ENCODE measurements at regions not wholly inside any gene's neighbourhood (a gene's known extent, or its start where the extent isn't known, plus 50 kb on each side); places are given as distances from the start of the nearest gene placed in this dataset.
A peak's percentile ranks its signal among the peaks of the same experiment; 100 is the strongest.
"Not testable (repeated sequence)": the region's sequence is repeated elsewhere in the genome, so short reads cannot be mapped to it uniquely, and the experiment has no call there.

GRCh38 chr11:134725716-134726639 is 313.9 kb upstream of the B3GAT1 start:
- Histone ChIP-seq H3K79me2 (no peaks in the 10 kb centered on the region), H2AFZ (peak overlapping the region; percentile 34), H3K4me2 (ENCODE audit: low read length) (no peak overlapping the region), H3K9me3 (ENCODE audit: control insufficient read depth, low read length) (no peaks in the 10 kb centered on the region), H3K27ac (no peak overlapping the region), H3K4me1 (no peaks in the 10 kb centered on the region), H3K4me3 (ENCODE audit: low read depth, low read length) (no peak overlapping the region), H3K9ac (no peak overlapping the region), H3K36me3 (ENCODE audit: control insufficient read depth, insufficient read depth, low read length) (no peaks in the 10 kb centered on the region), H3K27me3 (ENCODE audit: control insufficient read depth, insufficient read depth, low read length) (no peaks in the 10 kb centered on the region)
- TF ChIP-seq, protein P1, sequence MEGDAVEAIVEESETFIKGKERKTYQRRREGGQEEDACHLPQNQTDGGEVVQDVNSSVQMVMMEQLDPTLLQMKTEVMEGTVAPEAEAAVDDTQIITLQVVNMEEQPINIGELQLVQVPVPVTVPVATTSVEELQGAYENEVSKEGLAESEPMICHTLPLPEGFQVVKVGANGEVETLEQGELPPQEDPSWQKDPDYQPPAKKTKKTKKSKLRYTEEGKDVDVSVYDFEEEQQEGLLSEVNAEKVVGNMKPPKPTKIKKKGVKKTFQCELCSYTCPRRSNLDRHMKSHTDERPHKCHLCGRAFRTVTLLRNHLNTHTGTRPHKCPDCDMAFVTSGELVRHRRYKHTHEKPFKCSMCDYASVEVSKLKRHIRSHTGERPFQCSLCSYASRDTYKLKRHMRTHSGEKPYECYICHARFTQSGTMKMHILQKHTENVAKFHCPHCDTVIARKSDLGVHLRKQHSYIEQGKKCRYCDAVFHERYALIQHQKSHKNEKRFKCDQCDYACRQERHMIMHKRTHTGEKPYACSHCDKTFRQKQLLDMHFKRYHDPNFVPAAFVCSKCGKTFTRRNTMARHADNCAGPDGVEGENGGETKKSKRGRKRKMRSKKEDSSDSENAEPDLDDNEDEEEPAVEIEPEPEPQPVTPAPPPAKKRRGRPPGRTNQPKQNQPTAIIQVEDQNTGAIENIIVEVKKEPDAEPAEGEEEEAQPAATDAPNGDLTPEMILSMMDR (IDR thresholded peaks at IDR 0.05) = peak; percentile 51

GRCh38 chr11:134725211-134725610 is 313.2 kb upstream of the B3GAT1 start:
- Histone ChIP-seq H3K4me3 (ENCODE audit: low read depth, low read length) (no peak overlapping the region), H3K9ac (no peak overlapping the region), H3K9me3 (ENCODE audit: control insufficient read depth, low read length) (no peaks in the 10 kb centered on the region), H3K4me1 (no peaks in the 10 kb centered on the region), H3K27ac (no peak overlapping the region), H3K79me2 (no peaks in the 10 kb centered on the region), H3K27me3 (ENCODE audit: control insufficient read depth, insufficient read depth, low read length) (no peaks in the 10 kb centered on the region), H3K4me2 (ENCODE audit: low read length) (no peak overlapping the region), H3K36me3 (ENCODE audit: control insufficient read depth, insufficient read depth, low read length) (no peaks in the 10 kb centered on the region), H2AFZ (no peak overlapping the region)
- TF ChIP-seq, protein P1 (IDR thresholded peaks at IDR 0.05) = no peak

GRCh38 chr11:134724779-134725140 is 312.7 kb upstream of the B3GAT1 start:
- H3K9ac ChIP-seq = no peak overlapping the region
- TF ChIP-seq, protein P1 (IDR thresholded peaks at IDR 0.05) = no peak
- H3K4me2 ChIP-seq (ENCODE audit: low read length) = no peak overlapping the region
- H2AFZ ChIP-seq = no peak overlapping the region
- no peak overlapping the region for H3K4me3 ChIP-seq (ENCODE audit: low read depth, low read length)
- H3K79me2 ChIP-seq = no peaks in the 10 kb centered on the region
- no peak overlapping the region for H3K27ac ChIP-seq
- no peaks in the 10 kb centered on the region for H3K27me3 ChIP-seq (ENCODE audit: control insufficient read depth, insufficient read depth, low read length)
- H3K4me1 ChIP-seq = no peaks in the 10 kb centered on the region
- no peaks in the 10 kb centered on the region for H3K9me3 ChIP-seq (ENCODE audit: control insufficient read depth, low read length)
- no peaks in the 10 kb centered on the region for H3K36me3 ChIP-seq (ENCODE audit: control insufficient read depth, insufficient read depth, low read length)

DNA sequence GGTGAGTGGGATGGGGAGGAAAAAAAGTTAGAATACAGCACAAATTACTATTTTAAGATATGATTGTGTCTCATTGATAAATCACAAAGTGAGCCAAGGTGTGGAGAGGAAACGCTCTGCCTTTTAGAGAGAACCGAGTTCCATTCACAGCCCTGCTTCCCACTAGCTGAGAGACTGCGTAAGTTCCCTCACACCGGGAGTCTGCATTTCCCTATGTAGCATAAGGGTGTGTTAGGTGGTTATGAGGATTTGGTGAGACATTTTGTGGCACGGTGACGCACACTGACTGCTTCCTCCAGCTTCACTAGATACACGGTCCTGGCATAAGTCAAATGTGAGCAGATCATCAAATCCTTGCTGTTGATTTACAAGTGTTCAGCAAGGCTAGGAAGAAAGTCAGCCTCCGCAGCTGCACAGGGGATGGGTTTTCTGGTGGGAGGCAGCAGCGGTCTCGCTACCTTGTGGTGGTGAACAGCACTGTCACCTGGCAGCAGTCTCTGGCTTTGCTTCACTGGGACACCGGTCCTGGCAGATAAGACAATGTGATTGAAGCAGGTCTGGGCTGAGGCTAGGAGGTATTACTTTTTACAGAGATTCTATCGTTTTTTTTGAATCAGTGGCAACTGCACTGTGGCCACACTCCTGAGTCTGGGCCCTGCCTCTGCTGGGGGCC is 312.2 kb upstream of the B3GAT1 start:
- Histone ChIP-seq H3K4me3 (ENCODE audit: low read depth, low read length) (no peak overlapping the region), H3K27ac (no peak overlapping the region), H3K9ac (no peak overlapping the region), H3K27me3 (ENCODE audit: control insufficient read depth, insufficient read depth, low read length) (no peaks in the 10 kb centered on the region), H2AFZ (no peak overlapping the region), H3K36me3 (ENCODE audit: control insufficient read depth, insufficient read depth, low read length) (no peaks in the 10 kb centered on the region), H3K4me2 (ENCODE audit: low read length) (no peak overlapping the region), H3K4me1 (no peaks in the 10 kb centered on the region), H3K79me2 (no peaks in the 10 kb centered on the region), H3K9me3 (ENCODE audit: control insufficient read depth, low read length) (no peaks in the 10 kb centered on the region)
- TF ChIP-seq, protein P1 (IDR thresholded peaks at IDR 0.05) = no peak

- not testable (repeated sequence) for H2AFZ ChIP-seq
Observed at GRCh38 chr11:134720691-134721070, 308.6 kb upstream of the B3GAT1 start.

GRCh38 chr11:134719940-134720690 is 308.1 kb upstream of the B3GAT1 start:
- H3K36me3 ChIP-seq (ENCODE audit: control insufficient read depth, insufficient read depth, low read length); H3K4me3 ChIP-seq (ENCODE audit: low read depth, low read length); H3K9ac ChIP-seq; H3K9me3 ChIP-seq (ENCODE audit: control insufficient read depth, low read length); H2AFZ ChIP-seq; H3K27me3 ChIP-seq (ENCODE audit: control insufficient read depth, insufficient read depth, low read length); H3K4me2 ChIP-seq (ENCODE audit: low read length); H3K79me2 ChIP-seq; H3K27ac ChIP-seq; H3K4me1 ChIP-seq: not testable (repeated sequence)

More at GRCh38 chr11:134720691-134721070, 308.6 kb upstream of the B3GAT1 start:
- H3K4me3 ChIP-seq (ENCODE audit: low read depth, low read length); H3K9me3 ChIP-seq (ENCODE audit: control insufficient read depth, low read length); H3K9ac ChIP-seq; H3K4me2 ChIP-seq (ENCODE audit: low read length); H3K27me3 ChIP-seq (ENCODE audit: control insufficient read depth, insufficient read depth, low read length); H3K79me2 ChIP-seq; H3K27ac ChIP-seq; H3K4me1 ChIP-seq; H3K36me3 ChIP-seq (ENCODE audit: control insufficient read depth, insufficient read depth, low read length): not testable (repeated sequence)

Measured in parathyroid adenoma (tissue), 2 donors.